ENCODE measurements at regions not wholly inside any gene's neighbourhood (a gene's known extent, or its start where the extent isn't known, plus 50 kb on each side); places are given as distances from the start of the nearest gene placed in this dataset.

GRCh38 chr9:109707355-109707754 lies 72.6 kb upstream of the PALM2AKAP2 start:
- no peak overlapping the region for H3K27ac ChIP-seq
- H3K36me3 ChIP-seq = no peaks in the 10 kb centered on the region
- DNase-seq (no peak), ATAC-seq (ENCODE audit: low FRiP score in 2 of 2) (no peak)
- TF ChIP-seq POLR2A (IDR thresholded peaks at IDR 0.05) (no peak), POLR2AphosphoS5 (IDR thresholded peaks at IDR 0.05) (no peak), EP300 (IDR thresholded peaks at IDR 0.05) (no peak)
- TF ChIP-seq, protein P1, sequence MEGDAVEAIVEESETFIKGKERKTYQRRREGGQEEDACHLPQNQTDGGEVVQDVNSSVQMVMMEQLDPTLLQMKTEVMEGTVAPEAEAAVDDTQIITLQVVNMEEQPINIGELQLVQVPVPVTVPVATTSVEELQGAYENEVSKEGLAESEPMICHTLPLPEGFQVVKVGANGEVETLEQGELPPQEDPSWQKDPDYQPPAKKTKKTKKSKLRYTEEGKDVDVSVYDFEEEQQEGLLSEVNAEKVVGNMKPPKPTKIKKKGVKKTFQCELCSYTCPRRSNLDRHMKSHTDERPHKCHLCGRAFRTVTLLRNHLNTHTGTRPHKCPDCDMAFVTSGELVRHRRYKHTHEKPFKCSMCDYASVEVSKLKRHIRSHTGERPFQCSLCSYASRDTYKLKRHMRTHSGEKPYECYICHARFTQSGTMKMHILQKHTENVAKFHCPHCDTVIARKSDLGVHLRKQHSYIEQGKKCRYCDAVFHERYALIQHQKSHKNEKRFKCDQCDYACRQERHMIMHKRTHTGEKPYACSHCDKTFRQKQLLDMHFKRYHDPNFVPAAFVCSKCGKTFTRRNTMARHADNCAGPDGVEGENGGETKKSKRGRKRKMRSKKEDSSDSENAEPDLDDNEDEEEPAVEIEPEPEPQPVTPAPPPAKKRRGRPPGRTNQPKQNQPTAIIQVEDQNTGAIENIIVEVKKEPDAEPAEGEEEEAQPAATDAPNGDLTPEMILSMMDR (IDR thresholded peaks at IDR 0.05) = no peak
- H3K4me3 ChIP-seq = no peak overlapping the region
- 91 to 93% methylated on average over 3 of the region's 3 CpGs for WGBS, 2 donors
- H3K9me3 ChIP-seq = no peaks in the 10 kb centered on the region
- peaks cover 0 to 4% (median 0%) of the 10 kb centered on the region in 4 donors for H3K4me1 ChIP-seq
- H3K27me3 ChIP-seq = no peaks in the 10 kb centered on the region

- H3K9me3 ChIP-seq = no peaks in the 10 kb centered on the region
- no peaks in the 10 kb centered on the region for H3K27me3 ChIP-seq
- DNase-seq = no peak
- 44 to 55% methylated on average over 4 of the region's 4 CpGs for WGBS, 2 donors
- no peak overlapping the region for H3K27ac ChIP-seq
- TF ChIP-seq, protein P1 (IDR thresholded peaks at IDR 0.05) = no peak
- TF ChIP-seq POLR2A (IDR thresholded peaks at IDR 0.05) = no peak
- no peak for TF ChIP-seq EP300 (IDR thresholded peaks at IDR 0.05)
- TF ChIP-seq POLR2AphosphoS5 (IDR thresholded peaks at IDR 0.05) = no peak
- no peak for ATAC-seq (ENCODE audit: low FRiP score in 2 of 2)
- H3K4me1 ChIP-seq = peaks cover 0 to 4% (median 0%) of the 10 kb centered on the region in 4 donors
- no peaks in the 10 kb centered on the region for H3K36me3 ChIP-seq
- no peak overlapping the region for H3K4me3 ChIP-seq
Measured at GRCh38 chr9:109708451-109708945, 71.5 kb upstream of the PALM2AKAP2 start.

DNA sequence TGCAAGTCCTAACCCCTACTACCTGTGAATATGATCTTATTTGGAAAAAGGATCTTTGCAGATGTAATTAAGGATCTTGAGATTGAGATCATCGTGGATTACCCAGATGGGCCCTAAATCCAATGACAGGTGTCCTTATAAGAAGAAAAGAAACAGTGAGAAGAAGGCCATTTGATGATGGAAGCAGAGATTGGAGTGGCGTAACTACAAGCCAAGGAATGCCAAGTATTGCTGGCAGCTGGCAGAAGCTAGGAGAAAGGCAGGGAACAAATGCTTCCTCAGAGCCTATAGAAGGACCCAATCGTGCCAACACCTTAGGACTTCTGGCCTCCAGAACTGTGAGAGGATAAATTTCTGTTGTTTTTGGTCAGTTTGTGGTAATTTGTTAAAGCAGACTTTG lies 70.1 kb upstream of the PALM2AKAP2 start:
- Histone ChIP-seq H3K4me3 (no peak overlapping the region), H3K9me3 (no peaks in the 10 kb centered on the region), H3K4me1 (peaks cover 0 to 4% (median 0%) of the 10 kb centered on the region in 4 donors), H3K27me3 (no peaks in the 10 kb centered on the region), H3K36me3 (no peaks in the 10 kb centered on the region), H3K27ac (no peak overlapping the region)
- DNase-seq (no peak), ATAC-seq (ENCODE audit: low FRiP score in 2 of 2) (no peak)
- TF ChIP-seq POLR2A (IDR thresholded peaks at IDR 0.05) (no peak), POLR2AphosphoS5 (IDR thresholded peaks at IDR 0.05) (no peak), EP300 (IDR thresholded peaks at IDR 0.05) (no peak)
- TF ChIP-seq, protein P1 (IDR thresholded peaks at IDR 0.05) = no peak
- 66 to 77% methylated on average over 3 of the region's 3 CpGs for WGBS, 2 donors

GRCh38 chr9:109710830-109711229 lies 69.2 kb upstream of the PALM2AKAP2 start:
- no peak for ATAC-seq (ENCODE audit: low FRiP score in 2 of 2)
- TF ChIP-seq POLR2AphosphoS5 (IDR thresholded peaks at IDR 0.05) (no peak), POLR2A (IDR thresholded peaks at IDR 0.05) (no peak), EP300 (IDR thresholded peaks at IDR 0.05) (no peak)
- TF ChIP-seq, protein P1 (IDR thresholded peaks at IDR 0.05) = no peak
- Histone ChIP-seq H3K9me3 (no peaks in the 10 kb centered on the region), H3K4me3 (no peak overlapping the region), H3K27me3 (no peaks in the 10 kb centered on the region), H3K27ac (no peak overlapping the region), H3K36me3 (no peaks in the 10 kb centered on the region), H3K4me1 (peaks cover 0 to 4% (median 0%) of the 10 kb centered on the region in 4 donors)
- 60 to 67% methylated on average over 1 of the region's 1 CpG for WGBS, 2 donors
- no peak for DNase-seq

DNA sequence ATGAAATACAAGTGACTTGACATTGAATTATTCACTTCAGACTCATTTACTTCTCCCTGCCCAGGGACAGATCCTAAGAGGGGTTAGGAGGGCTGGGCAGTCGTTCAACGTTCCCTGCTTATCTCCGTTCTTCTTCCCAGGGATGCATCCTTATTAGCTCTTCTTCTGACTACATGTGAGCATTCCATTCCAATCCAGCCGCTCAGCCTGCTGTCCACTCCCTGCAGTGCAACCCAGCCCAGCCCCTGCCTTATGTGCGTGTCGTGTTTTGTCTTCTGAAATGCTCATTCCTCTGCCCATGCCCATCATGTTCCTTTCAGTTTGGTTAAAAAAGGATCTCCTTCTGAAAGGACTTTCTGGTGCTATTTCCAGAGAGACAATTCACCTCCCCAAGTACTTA lies 64.7 kb upstream of the PALM2AKAP2 start:
- DNase-seq (no peak), ATAC-seq (ENCODE audit: low FRiP score in 2 of 2) (no peak)
- no peaks in the 10 kb centered on the region for H3K36me3 ChIP-seq
- WGBS, 2 donors = 69 to 74% methylated on average over 6 of the region's 6 CpGs
- no peak for TF ChIP-seq POLR2A (IDR thresholded peaks at IDR 0.05)
- no peak for TF ChIP-seq POLR2AphosphoS5 (IDR thresholded peaks at IDR 0.05)
- TF ChIP-seq EP300 (IDR thresholded peaks at IDR 0.05) = no peak
- TF ChIP-seq, protein P1 (IDR thresholded peaks at IDR 0.05) = no peak
- no peak overlapping the region for H3K4me3 ChIP-seq
- no peaks in the 10 kb centered on the region for H3K27me3 ChIP-seq
- no peak overlapping the region for H3K27ac ChIP-seq
- no peaks in the 10 kb centered on the region for H3K9me3 ChIP-seq
- H3K4me1 ChIP-seq = no peaks in the 10 kb centered on the region
